OCI-LY3 (cell line): ENCODE measurements at regions not wholly inside any gene's neighbourhood (a gene's known extent, or its start where the extent isn't known, plus 50 kb on each side); places are given as distances from the start of the nearest gene placed in this dataset.

ENCODE experiments used
- H2AFZ ChIP-seq: fragments of 200-600, 300-600 bp; shearing (Covaris generic); 2 replicates; pipeline ENCODE4 v1.6.0; 2014; ENCODE audit warnings: antibody characterized with exemption, low read depth, low read length
- H3K27ac ChIP-seq: fragments of 200-600, 300-600 bp; sonication (generic); 2 replicates; pipeline ENCODE4 v1.5.1; 2014; ENCODE audit warnings: mild to moderate bottlenecking, low read length, moderate library complexity, mixed read lengths
- H3K27me3 ChIP-seq: fragments of 200-600, 300-600 bp; sonication (generic); 2 replicates; pipeline ENCODE4 v1.6.1; 2014; ENCODE audit warnings: low read depth, low read length, mixed read lengths
- H3K36me3 ChIP-seq: fragments of 200-600, 300-600 bp; sonication (generic); replicated peaks from 2 replicates; pipeline ENCODE3; 2014; ENCODE audit warnings: low read depth, low read length, mixed read lengths
- H3K4me1 ChIP-seq: fragments of 300-600, 200-600 bp; sonication (generic); 2 replicates; pipeline ENCODE4 v1.6.1; 2014; ENCODE audit warnings: low read length, mixed read lengths
- H3K4me2 ChIP-seq: fragments of 200-600, 300-600 bp; sonication (generic); 2 replicates; pipeline ENCODE4 v1.6.1; 2014; ENCODE audit warnings: low read length, mixed read lengths
- H3K4me3 ChIP-seq: fragments of 300-600, 200-600 bp; sonication (generic); 2 replicates; pipeline ENCODE4 v1.5.1; 2014; ENCODE audit warnings: antibody characterized with exemption, mild to moderate bottlenecking, low read length, moderate library complexity
- H3K79me2 ChIP-seq: fragments of 300-600, 200-600 bp; shearing (Covaris generic); 2 replicates; pipeline ENCODE4 v1.6.1; 2014; ENCODE audit warnings: mild to moderate bottlenecking, low read length, mixed read lengths
- H3K9ac ChIP-seq: fragments of 300-600, 200-600 bp; shearing (Covaris generic); 2 replicates; pipeline ENCODE4 v1.6.0; 2014; ENCODE audit warnings: mild to moderate bottlenecking, low read length, moderate library complexity
- H3K9me3 ChIP-seq: fragments of 200-600, 300-600 bp; shearing (Covaris generic); 2 replicates; pipeline ENCODE4 v1.6.1; 2014; ENCODE audit warnings: low read length, mixed read lengths; ENCODE audit not compliant: insufficient read depth
- H4K20me1 ChIP-seq: fragments of 200-600, 300-600 bp; sonication (generic); 2 replicates; pipeline ENCODE4 v1.6.1; 2016; ENCODE audit warnings: low read length, mixed read lengths; ENCODE audit not compliant: insufficient read depth
- CTCF ChIP-seq: fragments of 200-600, 300-600 bp; sonication (generic); IDR thresholded peaks from 2 replicates; pipeline ENCODE4 v1.5.1; 2014; ENCODE audit warnings: antibody characterized with exemption, low read length, low read depth
- EZH2phosphoT487 ChIP-seq: fragments of 200-600 bp; shearing (Covaris generic); IDR thresholded peaks from 2 replicates; pipeline ENCODE4 v1.6.1; 2018; ENCODE audit warnings: antibody characterized with exemption, mixed run types, low read depth

GRCh38 chr10:78574547-78574946, 494.2 kb upstream of the ZMIZ1 start:
- Histone ChIP-seq H3K9me3 (no peaks in the 10 kb centered on the region), H3K27me3 (no peaks in the 10 kb centered on the region), H3K36me3 (no peaks in the 10 kb centered on the region), H3K9ac (no peak overlapping the region), H3K27ac (no peak overlapping the region), H3K79me2 (no peaks in the 10 kb centered on the region), H4K20me1 (no peaks in the 10 kb centered on the region), H3K4me1 (peaks cover 24% of the 10 kb centered on the region), H2AFZ (no peak overlapping the region), H3K4me2 (no peak overlapping the region), H3K4me3 (no peak overlapping the region)
- TF ChIP-seq CTCF: no peak
- TF ChIP-seq EZH2phosphoT487: no peak

- TF ChIP-seq CTCF (no peak), EZH2phosphoT487 (no peak)
- no peaks in the 10 kb centered on the region for H4K20me1 ChIP-seq
- H3K79me2 ChIP-seq: no peaks in the 10 kb centered on the region
- H3K9ac ChIP-seq: no peak overlapping the region
- H3K27ac ChIP-seq: no peak overlapping the region
- peaks cover 24% of the 10 kb centered on the region for H3K4me1 ChIP-seq
- no peaks in the 10 kb centered on the region for H3K27me3 ChIP-seq
- no peak overlapping the region for H3K4me2 ChIP-seq
- H2AFZ ChIP-seq: no peak overlapping the region
- no peaks in the 10 kb centered on the region for H3K36me3 ChIP-seq
- no peak overlapping the region for H3K4me3 ChIP-seq
- no peaks in the 10 kb centered on the region for H3K9me3 ChIP-seq
These were observed 493.4 kb upstream of the ZMIZ1 start for GRCh38 chr10:78575400-78575799.

- Histone ChIP-seq H3K27me3 (no peaks in the 10 kb centered on the region), H2AFZ (no peak overlapping the region), H3K4me1 (peaks cover 24% of the 10 kb centered on the region), H3K9ac (no peak overlapping the region), H3K4me3 (no peak overlapping the region), H3K4me2 (no peak overlapping the region), H4K20me1 (no peaks in the 10 kb centered on the region), H3K79me2 (no peaks in the 10 kb centered on the region), H3K36me3 (no peaks in the 10 kb centered on the region), H3K27ac (no peak overlapping the region), H3K9me3 (no peaks in the 10 kb centered on the region)
- TF ChIP-seq CTCF (no peak), EZH2phosphoT487 (no peak)
These were observed 492.5 kb upstream of the ZMIZ1 start for GRCh38 chr10:78576276-78576675.

GRCh38 chr10:78577712-78578111, 491.1 kb upstream of the ZMIZ1 start:
- H3K27ac ChIP-seq: no peak overlapping the region
- no peaks in the 10 kb centered on the region for H4K20me1 ChIP-seq
- peak overlapping the region; percentile 21 for H3K4me3 ChIP-seq
- no peak for TF ChIP-seq EZH2phosphoT487
- TF ChIP-seq CTCF: no peak
- H3K79me2 ChIP-seq: no peaks in the 10 kb centered on the region
- peak overlapping the region; percentile 84 for H3K4me2 ChIP-seq
- H3K27me3 ChIP-seq: no peaks in the 10 kb centered on the region
- H3K4me1 ChIP-seq: peaks cover 24% of the 10 kb centered on the region
- no peak overlapping the region for H3K9ac ChIP-seq
- H2AFZ ChIP-seq: no peak overlapping the region
- H3K9me3 ChIP-seq: no peaks in the 10 kb centered on the region
- H3K36me3 ChIP-seq: no peaks in the 10 kb centered on the region
